ENCODE measurements at regions not wholly inside any gene's neighbourhood (a gene's known extent, or its start where the extent isn't known, plus 50 kb on each side); places are given as distances from the start of the nearest gene placed in this dataset.

- no peak for DNase-seq
These were observed 66.6 kb upstream of the SOX4 start for GRCh38 chr6:21526974-21527373.

GRCh38 chr6:21527731-21528130 lies 65.8 kb upstream of the SOX4 start:
- no peak for DNase-seq

GRCh38 chr6:21529431-21529830 lies 64.1 kb upstream of the SOX4 start:
- no peak for DNase-seq

- DNase-seq = no peak
These were observed 62.2 kb upstream of the SOX4 start for GRCh38 chr6:21531393-21531792.

GRCh38 chr6:21533678-21534077 lies 59.9 kb upstream of the SOX4 start:
- DNase-seq = no peak

- no peak for DNase-seq
These were observed 57.2 kb upstream of the SOX4 start for GRCh38 chr6:21536280-21536766.

GRCh38 chr6:21537637-21538036 lies 55.9 kb upstream of the SOX4 start:
- DNase-seq = no peak

- DNase-seq = no peak
These were observed 55.3 kb upstream of the SOX4 start for GRCh38 chr6:21538186-21538798.

GRCh38 chr6:21539621-21540100 lies 53.9 kb upstream of the SOX4 start:
- no peak for DNase-seq
